ENCODE measurements at regions not wholly inside any gene's neighbourhood (a gene's known extent, or its start where the extent isn't known, plus 50 kb on each side); places are given as distances from the start of the nearest gene placed in this dataset.
A peak's percentile ranks its signal among the peaks of the same experiment; 100 is the strongest.
"Not testable (repeated sequence)": the region's sequence is repeated elsewhere in the genome, so short reads cannot be mapped to it uniquely, and the experiment has no call there.

DNA sequence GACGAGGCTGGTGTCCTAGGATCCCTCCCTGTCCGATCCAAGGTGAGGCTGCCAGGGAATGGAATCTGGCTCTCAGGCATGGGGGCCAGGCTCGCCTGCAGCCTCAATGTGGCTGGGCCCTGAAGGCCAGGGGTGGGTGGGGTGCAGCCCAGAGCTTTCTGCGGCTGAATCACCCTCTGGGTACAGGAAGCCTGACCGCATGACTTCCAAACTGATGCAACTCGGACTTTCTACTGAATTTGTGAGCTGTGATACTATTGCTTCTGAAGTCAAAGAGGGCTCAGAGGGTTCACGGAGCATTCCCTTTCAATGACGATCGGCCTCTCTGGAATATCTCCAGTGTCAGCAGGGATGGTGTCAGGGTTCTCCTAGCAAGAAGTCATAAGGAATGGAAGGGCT, 123.7 kb downstream of the METRNL start:
- Mint-ChIP-seq H3K4me3 (no peak overlapping the region), H3K27me3 (no peaks in the 10 kb centered on the region), H3K4me1 (peaks cover 64% of the 10 kb centered on the region), H3K27ac (peak overlapping the region; percentile 28), H3K36me3 (no peaks in the 10 kb centered on the region), H3K9me3 (ENCODE audit: low read depth) (no peaks in the 10 kb centered on the region)
- DNase-seq (no peak), ATAC-seq (no peak)
- CTCF ChIA-PET, result interaction anchor here (1.0 to 4.6 kb wide), 7 partner anchors 64 to 428 kb away, joined by 3 to 37 read pairs (median 5); no protein-coding TSS in a partner anchor

DNA sequence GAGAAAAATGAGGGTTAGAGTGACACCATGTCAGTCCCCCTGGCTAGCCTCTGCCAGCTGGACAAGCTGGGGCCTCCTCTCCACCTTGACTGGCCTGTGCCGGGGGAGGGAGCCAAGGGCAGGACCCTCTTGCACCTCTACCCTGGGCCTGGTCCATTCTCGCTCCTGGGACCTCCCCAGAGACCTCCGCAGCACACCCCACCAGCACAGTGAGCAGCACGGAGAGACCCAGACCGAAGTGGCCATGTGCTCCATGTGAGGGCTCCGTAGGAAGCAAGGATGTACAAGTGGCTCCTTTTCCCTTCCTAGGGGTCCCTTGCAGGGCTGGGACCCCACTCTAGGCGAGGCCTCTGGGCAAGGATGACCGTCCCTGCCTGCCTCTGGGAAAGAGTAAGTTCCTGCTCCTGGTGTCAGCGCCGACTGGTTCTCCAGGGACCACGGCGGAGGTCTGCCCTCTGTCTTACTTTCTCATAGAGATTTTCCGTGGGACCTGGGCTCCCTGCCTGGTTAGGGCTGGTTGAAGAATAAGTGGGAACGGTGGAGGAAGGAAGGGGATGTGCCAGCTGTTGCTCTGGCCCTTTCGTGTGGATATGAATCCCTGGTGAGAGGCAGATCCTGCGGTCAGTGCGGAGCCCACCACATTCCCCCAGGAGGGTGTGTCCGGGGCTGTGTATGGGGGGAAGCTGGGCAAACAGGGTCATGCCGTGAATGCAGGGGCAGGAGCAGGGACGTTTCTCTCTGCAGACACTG, 124.2 kb downstream of the METRNL start:
- Mint-ChIP-seq H3K9me3 (ENCODE audit: low read depth) (no peaks in the 10 kb centered on the region), H3K27ac (peak overlapping the region; percentile 28), H3K4me1 (peaks cover 59% of the 10 kb centered on the region), H3K4me3 (no peak overlapping the region), H3K36me3 (no peaks in the 10 kb centered on the region), H3K27me3 (no peaks in the 10 kb centered on the region)
- peak; percentile 40 for DNase-seq
- ATAC-seq, result no peak
- CTCF ChIA-PET, result interaction anchor here (0.9 to 4.6 kb wide), 7 partner anchors 78 to 428 kb away, joined by 3 to 37 read pairs (median 5); no protein-coding TSS in a partner anchor

DNA sequence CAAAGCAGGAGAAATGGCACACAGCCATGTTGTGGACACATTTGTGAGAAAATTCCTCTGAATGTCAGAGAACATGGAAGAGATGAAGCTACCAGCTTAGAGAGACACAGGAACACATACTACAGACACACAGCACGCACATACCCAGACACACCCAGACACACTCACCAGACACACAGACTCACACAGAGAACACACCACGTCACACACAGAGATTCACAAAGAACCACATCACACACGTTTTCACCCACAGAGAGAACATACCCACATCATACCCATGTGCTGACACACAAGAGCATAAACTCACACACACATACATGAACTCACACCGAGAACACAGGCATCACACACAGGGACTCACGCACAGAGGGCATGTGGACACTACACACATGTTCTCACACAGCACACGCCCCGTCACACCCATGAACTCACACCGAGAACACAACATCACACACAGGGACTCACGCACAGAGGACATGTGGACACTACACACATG, 124.9 kb downstream of the METRNL start:
- DNase-seq, result peak; percentile 32
- ATAC-seq, result no peak
- no peaks in the 10 kb centered on the region for H3K9me3 Mint-ChIP-seq (ENCODE audit: low read depth)
- peaks cover 53% of the 10 kb centered on the region for H3K4me1 Mint-ChIP-seq
- CTCF ChIA-PET, result interaction anchor here (0.9 to 4.6 kb wide), 4 partner anchors 127 to 423 kb away, joined by 3 to 37 read pairs (median 4); no protein-coding TSS in a partner anchor
- H3K27me3 Mint-ChIP-seq, result no peaks in the 10 kb centered on the region
- no peaks in the 10 kb centered on the region for H3K36me3 Mint-ChIP-seq
- no peak overlapping the region for H3K4me3 Mint-ChIP-seq
- H3K27ac Mint-ChIP-seq, result no peak overlapping the region

DNA sequence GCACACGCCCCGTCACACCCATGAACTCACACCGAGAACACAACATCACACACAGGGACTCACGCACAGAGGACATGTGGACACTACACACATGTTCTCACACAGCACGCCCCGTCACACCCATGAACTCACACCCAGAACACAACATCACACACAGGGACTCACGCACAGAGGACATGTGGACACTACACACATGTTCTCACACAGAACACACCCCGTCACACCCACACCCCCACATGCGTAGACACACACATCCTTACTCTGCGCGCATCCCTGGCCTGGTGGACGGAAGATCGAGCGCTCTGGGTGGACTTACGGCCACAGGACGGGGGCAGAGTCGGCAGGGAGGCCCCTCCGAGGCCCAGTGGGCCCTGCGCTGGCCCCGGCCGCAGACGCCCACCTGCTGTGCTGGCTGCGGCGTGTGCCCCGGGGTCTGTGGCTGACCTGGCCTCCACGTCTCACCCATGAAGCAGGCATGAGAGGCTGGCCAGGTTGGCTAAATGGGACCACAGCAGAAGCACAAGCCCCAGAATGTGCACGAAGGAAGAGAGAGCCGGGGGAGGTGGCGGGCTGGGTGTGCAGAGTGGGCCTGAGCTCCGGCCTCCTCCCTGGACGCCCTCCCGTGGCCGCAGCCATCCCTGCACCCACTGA, 125.5 kb downstream of the METRNL start:
- not testable (repeated sequence) for ATAC-seq; H3K27me3 Mint-ChIP-seq; H3K36me3 Mint-ChIP-seq; H3K27ac Mint-ChIP-seq; H3K9me3 Mint-ChIP-seq (ENCODE audit: low read depth); H3K4me3 Mint-ChIP-seq
- peaks cover 47% of the 10 kb centered on the region for H3K4me1 Mint-ChIP-seq
- CTCF ChIA-PET, result interaction anchor here (1.2 kb wide), 1 partner anchor 151 kb away, joined by 4 read pairs; no protein-coding TSS in a partner anchor
- peak; percentile 40 for DNase-seq

DNA sequence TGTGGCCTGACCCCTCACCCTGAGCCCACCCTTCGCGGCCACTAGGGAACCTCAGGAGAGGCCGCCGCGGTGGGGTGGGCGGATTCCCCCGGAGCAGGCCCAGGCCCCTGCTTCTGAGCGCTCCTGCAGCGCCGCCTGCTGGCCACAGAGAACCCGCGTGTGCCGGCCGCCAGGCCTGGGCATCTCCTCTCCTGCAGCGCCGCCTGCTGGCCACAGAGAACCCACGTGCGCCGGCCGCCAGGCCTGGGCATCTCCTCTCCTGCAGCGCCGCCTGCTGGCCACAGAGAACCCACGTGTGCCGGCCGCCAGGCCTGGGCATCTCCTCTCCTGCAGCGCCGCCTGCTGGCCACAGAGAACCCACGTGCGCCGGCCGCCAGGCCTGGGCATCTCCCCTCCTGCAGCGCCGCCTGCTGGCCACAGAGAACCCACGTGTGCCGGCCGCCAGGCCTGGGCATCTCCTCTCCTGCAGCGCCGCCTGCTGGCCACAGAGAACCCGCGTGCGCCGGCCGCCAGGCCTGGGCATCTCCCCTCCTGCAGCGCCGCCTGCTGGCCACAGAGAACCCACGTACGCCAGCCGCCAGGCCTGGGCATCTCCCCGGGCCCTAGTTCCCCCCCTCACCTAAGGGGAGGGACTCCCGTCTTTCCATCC, 126.1 kb downstream of the METRNL start:
- H3K4me3 Mint-ChIP-seq; H3K36me3 Mint-ChIP-seq; ATAC-seq; CTCF ChIA-PET; H3K27me3 Mint-ChIP-seq; H3K9me3 Mint-ChIP-seq (ENCODE audit: low read depth): not testable (repeated sequence)
- DNase-seq, result peak; percentile 85
- Mint-ChIP-seq H3K4me1 (peaks cover 40% of the 10 kb centered on the region), H3K27ac (peak overlapping the region; percentile 11)

DNA sequence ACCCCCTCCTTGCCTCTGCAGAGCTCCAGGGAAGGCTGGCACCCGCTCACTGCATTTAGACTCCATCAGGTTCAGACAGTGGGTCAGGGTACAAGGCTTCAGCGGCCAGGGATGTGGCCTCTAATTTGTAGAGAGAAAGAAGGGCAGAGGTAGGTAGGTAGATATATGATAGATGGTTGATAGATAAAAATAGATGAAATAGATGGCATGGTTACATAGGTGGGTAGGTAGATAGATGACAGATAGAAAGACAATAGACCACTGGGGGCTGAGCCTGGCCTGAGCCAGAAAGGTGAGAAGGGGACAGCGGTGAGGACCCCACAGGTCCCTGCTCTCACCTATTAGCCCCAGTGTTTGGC, 126.6 kb downstream of the METRNL start:
- H3K27ac Mint-ChIP-seq, result peak overlapping the region; percentile 11
- H3K4me1 Mint-ChIP-seq, result peaks cover 35% of the 10 kb centered on the region
- H3K9me3 Mint-ChIP-seq (ENCODE audit: low read depth); DNase-seq; H3K36me3 Mint-ChIP-seq; CTCF ChIA-PET; H3K27me3 Mint-ChIP-seq; ATAC-seq; H3K4me3 Mint-ChIP-seq: not testable (repeated sequence)

DNA sequence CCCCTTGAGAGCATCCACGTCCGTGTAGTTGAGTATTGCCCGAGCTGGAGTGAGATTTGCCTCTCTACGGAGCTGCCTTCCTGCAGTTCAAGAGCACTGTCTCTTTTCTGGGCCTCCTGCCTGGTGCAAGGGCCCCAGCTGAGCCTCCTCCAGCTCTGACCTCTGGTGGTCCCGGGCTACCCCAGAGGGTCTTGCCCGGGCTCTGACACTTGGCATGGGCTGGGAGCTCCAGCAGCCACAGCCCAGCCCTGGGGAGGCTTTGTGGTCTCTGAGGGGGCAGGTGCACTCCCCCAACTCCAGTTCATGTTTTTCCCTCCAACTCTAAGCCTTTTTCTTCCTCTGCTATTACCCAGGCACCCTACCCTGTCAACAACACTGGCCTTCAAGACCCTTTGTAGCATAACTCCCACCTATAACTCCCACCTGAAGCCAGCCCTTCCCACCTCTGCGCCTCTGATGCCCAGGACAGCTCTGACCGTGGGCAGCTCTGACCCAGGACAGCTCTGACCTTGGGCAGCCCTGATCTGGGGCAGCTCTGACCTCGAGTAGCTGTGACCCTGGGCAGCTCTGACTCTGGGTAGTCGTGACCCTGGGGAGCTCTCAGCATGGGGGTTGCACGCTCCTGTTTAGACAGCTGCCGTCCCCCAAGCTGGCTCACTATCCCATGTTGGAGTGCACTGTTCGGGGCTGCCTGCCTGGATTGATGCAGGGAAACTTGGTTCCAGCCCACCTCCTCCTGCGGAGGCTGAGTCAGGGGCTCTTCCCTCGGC, 127.6 kb downstream of the METRNL start:
- H3K4me3 Mint-ChIP-seq; H3K27me3 Mint-ChIP-seq; H3K36me3 Mint-ChIP-seq; CTCF ChIA-PET; ATAC-seq; H3K9me3 Mint-ChIP-seq (ENCODE audit: low read depth); H3K27ac Mint-ChIP-seq: not testable (repeated sequence)
- DNase-seq, result peak; percentile 39
- peaks cover 25% of the 10 kb centered on the region for H3K4me1 Mint-ChIP-seq

DNA sequence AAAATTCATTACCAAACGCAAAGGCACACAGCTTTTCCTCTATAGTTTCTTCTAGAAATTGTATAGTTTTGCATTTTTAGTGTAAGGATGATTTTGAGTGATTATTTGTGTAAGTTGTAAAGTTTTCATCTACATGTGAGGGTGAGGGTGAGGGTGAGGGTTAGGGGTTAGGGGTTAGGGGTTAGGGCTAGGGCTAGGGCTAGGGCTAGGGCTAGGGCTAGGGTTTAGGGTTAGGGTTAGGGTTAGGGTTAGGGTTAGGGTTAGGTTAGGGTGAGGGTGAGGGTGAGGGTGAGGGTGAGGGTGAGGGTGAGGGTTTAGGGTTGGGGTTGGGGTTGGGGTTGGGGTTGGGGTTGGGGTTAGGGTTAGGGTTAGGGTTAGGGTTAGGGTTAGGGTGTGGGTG, 167.6 kb downstream of the METRNL start:
- H3K36me3 Mint-ChIP-seq; ATAC-seq; H3K9me3 Mint-ChIP-seq (ENCODE audit: low read depth); H3K27me3 Mint-ChIP-seq; H3K4me3 Mint-ChIP-seq; CTCF ChIA-PET; H3K27ac Mint-ChIP-seq; H3K4me1 Mint-ChIP-seq: not testable (repeated sequence)
- DNase-seq, result peak; percentile 47

Data from activated CD8-positive, alpha-beta memory T cell treated with anti-CD3 and anti-CD28 coated beads, Interleukin-2, amount 10 ng/mL, durations not matched to agents 7 days and 5 days (primary cell).